ENCODE measurements at regions not wholly inside any gene's neighbourhood (a gene's known extent, or its start where the extent isn't known, plus 50 kb on each side); places are given as distances from the start of the nearest gene placed in this dataset.

DNA sequence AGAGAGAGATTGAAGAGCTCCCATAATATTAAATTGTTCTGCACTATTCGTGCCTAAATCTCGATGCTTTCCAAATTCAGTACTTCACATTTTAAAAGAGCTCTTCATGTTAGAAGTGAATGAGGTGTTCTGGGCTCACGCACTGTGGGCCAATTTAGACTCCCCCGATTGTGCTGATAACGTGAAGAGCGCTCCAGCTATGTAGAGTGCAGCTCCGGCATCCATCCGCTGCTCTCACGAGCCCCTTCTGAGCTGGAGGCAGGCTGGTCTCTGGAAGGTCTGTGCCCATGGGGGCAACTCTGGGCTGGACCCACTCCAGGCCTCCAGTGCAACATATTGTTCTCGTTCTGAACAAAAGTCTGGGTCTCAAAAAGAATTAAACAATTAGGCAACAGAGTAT lies 692.6 kb downstream of the VRK1 start:
- H3K27me3 ChIP-seq, result no peaks in the 10 kb centered on the region
- no peak overlapping the region for H3K27ac ChIP-seq
- WGBS, 2 donors, result 28 to 35% methylated on average over 10 of the region's 10 CpGs
- no peaks in the 10 kb centered on the region for H3K4me1 ChIP-seq
- H3K4me3 ChIP-seq (replicated peaks in 1 of 3), result no peak overlapping the region
- H3K9me3 ChIP-seq, result no peaks in the 10 kb centered on the region
- DNase-seq, result peak; percentile 11 to 52
- no peak for TF ChIP-seq POLR2A (IDR thresholded peaks at IDR 0.05)
- TF ChIP-seq, protein P1, sequence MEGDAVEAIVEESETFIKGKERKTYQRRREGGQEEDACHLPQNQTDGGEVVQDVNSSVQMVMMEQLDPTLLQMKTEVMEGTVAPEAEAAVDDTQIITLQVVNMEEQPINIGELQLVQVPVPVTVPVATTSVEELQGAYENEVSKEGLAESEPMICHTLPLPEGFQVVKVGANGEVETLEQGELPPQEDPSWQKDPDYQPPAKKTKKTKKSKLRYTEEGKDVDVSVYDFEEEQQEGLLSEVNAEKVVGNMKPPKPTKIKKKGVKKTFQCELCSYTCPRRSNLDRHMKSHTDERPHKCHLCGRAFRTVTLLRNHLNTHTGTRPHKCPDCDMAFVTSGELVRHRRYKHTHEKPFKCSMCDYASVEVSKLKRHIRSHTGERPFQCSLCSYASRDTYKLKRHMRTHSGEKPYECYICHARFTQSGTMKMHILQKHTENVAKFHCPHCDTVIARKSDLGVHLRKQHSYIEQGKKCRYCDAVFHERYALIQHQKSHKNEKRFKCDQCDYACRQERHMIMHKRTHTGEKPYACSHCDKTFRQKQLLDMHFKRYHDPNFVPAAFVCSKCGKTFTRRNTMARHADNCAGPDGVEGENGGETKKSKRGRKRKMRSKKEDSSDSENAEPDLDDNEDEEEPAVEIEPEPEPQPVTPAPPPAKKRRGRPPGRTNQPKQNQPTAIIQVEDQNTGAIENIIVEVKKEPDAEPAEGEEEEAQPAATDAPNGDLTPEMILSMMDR (IDR thresholded peaks at IDR 0.05), result no peak
- intact Hi-C loops (cut with DNase I), result no loop called here
- no peaks in the 10 kb centered on the region for H3K36me3 ChIP-seq

DNA sequence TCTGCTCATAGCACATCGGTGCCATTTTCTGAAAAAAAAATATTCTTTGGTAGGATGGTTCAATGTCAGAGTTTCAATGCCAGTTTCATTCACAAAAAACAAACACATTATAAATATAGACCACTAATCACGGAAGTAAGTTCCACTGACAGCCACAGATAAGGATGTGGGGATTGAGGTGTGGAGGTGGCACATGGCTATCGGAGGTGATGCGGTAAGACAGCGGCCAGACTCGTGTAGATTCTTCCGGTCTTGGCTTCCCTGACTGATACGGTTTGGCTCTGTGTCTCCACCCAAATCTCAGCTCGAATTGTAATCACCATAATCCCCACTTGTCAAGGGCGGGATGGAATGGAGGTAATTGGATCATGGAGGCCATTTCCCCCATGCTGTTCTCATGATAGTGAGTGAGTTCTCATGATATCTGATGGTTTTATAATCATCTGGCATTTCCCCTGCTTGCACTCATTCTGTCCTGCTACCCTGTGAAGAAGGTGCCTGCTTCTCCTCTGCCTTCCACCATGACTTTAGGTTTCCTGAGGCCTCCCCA lies 693.4 kb downstream of the VRK1 start:
- no peak for DNase-seq
- intact Hi-C loops (cut with DNase I), result no loop called here
- no peak overlapping the region for H3K4me3 ChIP-seq (replicated peaks in 1 of 3)
- no peaks in the 10 kb centered on the region for H3K36me3 ChIP-seq
- no peaks in the 10 kb centered on the region for H3K4me1 ChIP-seq
- H3K27me3 ChIP-seq, result no peaks in the 10 kb centered on the region
- H3K9me3 ChIP-seq, result no peaks in the 10 kb centered on the region
- no peak for TF ChIP-seq POLR2A (IDR thresholded peaks at IDR 0.05)
- TF ChIP-seq, protein P1 (IDR thresholded peaks at IDR 0.05), result no peak
- 86 to 88% methylated on average over 10 of the region's 10 CpGs for WGBS, 2 donors
- no peak overlapping the region for H3K27ac ChIP-seq

DNA sequence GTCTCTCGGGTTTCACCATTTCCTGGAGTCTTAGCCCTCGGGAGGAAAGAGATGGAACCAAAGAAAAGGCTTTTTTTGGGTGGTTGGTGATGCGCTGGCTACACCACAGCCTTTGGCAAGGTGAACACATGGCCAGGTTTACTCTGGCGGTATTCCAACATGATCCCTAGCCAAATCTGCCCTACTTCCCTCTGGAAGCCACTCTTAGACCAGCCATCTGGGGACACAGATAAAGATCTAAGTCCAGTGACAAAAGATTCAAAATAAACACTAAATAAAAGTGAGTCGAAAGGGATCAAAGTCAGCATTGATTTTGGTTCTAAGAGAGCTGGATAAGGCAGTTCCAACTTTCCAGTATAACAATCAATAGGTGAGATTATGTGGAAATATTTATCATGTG lies 694.5 kb downstream of the VRK1 start:
- no peaks in the 10 kb centered on the region for H3K27me3 ChIP-seq
- TF ChIP-seq POLR2A (IDR thresholded peaks at IDR 0.05), result no peak
- TF ChIP-seq, protein P1 (IDR thresholded peaks at IDR 0.05), result no peak
- H3K9me3 ChIP-seq, result no peaks in the 10 kb centered on the region
- no peak overlapping the region for H3K27ac ChIP-seq
- intact Hi-C loops (cut with DNase I), result no loop called here
- DNase-seq, result no peak
- WGBS, 2 donors, result 60 to 64% methylated on average over 5 of the region's 5 CpGs
- no peaks in the 10 kb centered on the region for H3K36me3 ChIP-seq
- H3K4me1 ChIP-seq, result no peaks in the 10 kb centered on the region
- no peak overlapping the region for H3K4me3 ChIP-seq (replicated peaks in 1 of 3)

DNA sequence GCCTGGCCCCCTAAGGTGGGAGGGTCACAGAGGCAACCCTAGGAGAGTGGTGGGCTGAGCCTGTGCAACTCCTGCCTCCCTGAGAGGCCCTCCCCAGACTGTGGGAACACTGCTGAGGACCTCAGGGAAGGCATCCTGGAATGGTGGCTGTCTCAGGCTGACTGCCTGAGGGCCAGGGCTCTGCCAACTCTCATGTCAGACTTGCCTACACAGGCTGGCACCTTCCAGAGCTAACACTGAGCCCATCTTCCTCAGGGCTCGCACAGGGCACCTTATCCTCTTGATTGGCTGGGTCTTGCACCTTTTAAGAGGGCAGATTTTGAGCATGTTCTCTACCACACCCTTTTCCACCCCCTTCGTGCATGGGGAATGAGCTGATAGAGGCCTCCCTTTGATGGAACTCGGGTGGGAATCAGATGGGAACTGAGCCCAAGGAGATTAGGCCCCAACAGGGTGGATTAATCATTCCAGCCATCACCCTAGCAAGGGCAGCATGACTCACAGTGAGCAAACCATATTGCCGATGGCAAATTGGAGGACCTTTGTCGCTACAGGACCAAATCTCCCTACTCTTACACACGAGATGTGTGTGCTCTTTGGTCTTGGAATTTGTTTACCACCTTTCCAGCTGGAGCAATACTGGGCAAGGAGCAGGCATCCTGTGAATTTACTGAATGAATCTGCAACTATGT lies 702.8 kb downstream of the VRK1 start:
- WGBS, 2 donors, result 80 to 82% methylated on average over 6 of the region's 6 CpGs
- DNase-seq, result no peak
- intact Hi-C loops (cut with DNase I), result no loop called here
- Histone ChIP-seq H3K36me3 (no peaks in the 10 kb centered on the region), H3K27ac (no peak overlapping the region), H3K4me1 (no peaks in the 10 kb centered on the region), H3K27me3 (no peaks in the 10 kb centered on the region), H3K4me3 (replicated peaks in 1 of 3) (no peak overlapping the region), H3K9me3 (no peaks in the 10 kb centered on the region)
- TF ChIP-seq, protein P1 (IDR thresholded peaks at IDR 0.05), result no peak
- TF ChIP-seq POLR2A (IDR thresholded peaks at IDR 0.05), result no peak

DNA sequence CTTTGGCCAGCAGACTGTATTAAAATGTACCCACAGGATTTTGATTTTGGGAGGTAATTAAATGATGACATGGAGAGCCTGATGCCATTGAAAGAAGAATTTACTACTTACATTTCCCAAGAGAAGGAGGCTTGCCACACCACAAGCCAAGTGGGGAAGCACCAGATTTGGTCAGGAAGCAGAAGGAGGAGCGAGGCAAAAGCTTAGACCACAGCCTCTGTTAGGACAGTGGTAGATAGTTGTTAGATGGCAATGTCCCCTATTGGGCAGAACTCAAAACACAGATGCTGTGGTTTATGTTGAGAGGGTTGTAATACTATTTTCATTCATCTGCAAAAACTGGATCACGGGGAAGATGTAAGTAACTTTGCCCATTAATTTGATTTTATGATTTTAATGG lies 709.4 kb downstream of the VRK1 start:
- H3K27me3 ChIP-seq, result no peaks in the 10 kb centered on the region
- no peaks in the 10 kb centered on the region for H3K9me3 ChIP-seq
- H3K4me3 ChIP-seq (replicated peaks in 1 of 3), result no peak overlapping the region
- intact Hi-C loops (cut with DNase I), result no loop called here
- DNase-seq, result no peak
- no peaks in the 10 kb centered on the region for H3K36me3 ChIP-seq
- H3K27ac ChIP-seq, result no peak overlapping the region
- H3K4me1 ChIP-seq, result no peaks in the 10 kb centered on the region
- TF ChIP-seq, protein P1 (IDR thresholded peaks at IDR 0.05), result no peak
- WGBS, 2 donors, result 54 to 65% methylated on average over 2 of the region's 2 CpGs
